ENCODE measurements at regions not wholly inside any gene's neighbourhood (a gene's known extent, or its start where the extent isn't known, plus 50 kb on each side); places are given as distances from the start of the nearest gene placed in this dataset.

GRCh38 chr14:59120921-59121320, 67.5 kb upstream of the DAAM1 start:
- H3K9me3 Mint-ChIP-seq, result no peaks in the 10 kb centered on the region
- peaks cover 7% of the 10 kb centered on the region for H3K4me1 Mint-ChIP-seq
- no peaks in the 10 kb centered on the region for H3K36me3 Mint-ChIP-seq (ENCODE audit: low read depth)
- H3K27me3 Mint-ChIP-seq (ENCODE audit: low read depth), result peaks cover 6% of the 10 kb centered on the region
- no peak for TF ChIP-seq CTCF (conservative IDR thresholded peaks at IDR 0.05)
- no peak overlapping the region for H3K27ac Mint-ChIP-seq (ENCODE audit: unreplicated experiment)
- DNase-seq (ENCODE audit: low read depth, low spot score), result no peak
- no peak overlapping the region for H3K4me3 Mint-ChIP-seq

- H3K27ac Mint-ChIP-seq (ENCODE audit: unreplicated experiment), result no peak overlapping the region
- DNase-seq (ENCODE audit: low read depth, low spot score), result no peak
- no peaks in the 10 kb centered on the region for H3K9me3 Mint-ChIP-seq
- no peak overlapping the region for H3K4me3 Mint-ChIP-seq
- peaks cover 6% of the 10 kb centered on the region for H3K27me3 Mint-ChIP-seq (ENCODE audit: low read depth)
- H3K4me1 Mint-ChIP-seq, result no peaks in the 10 kb centered on the region
- no peak for TF ChIP-seq CTCF (conservative IDR thresholded peaks at IDR 0.05)
- no peaks in the 10 kb centered on the region for H3K36me3 Mint-ChIP-seq (ENCODE audit: low read depth)
Observed at GRCh38 chr14:59123531-59123930, 64.9 kb upstream of the DAAM1 start.

- Mint-ChIP-seq H3K9me3 (no peaks in the 10 kb centered on the region), H3K4me1 (no peaks in the 10 kb centered on the region), H3K27ac (ENCODE audit: unreplicated experiment) (no peak overlapping the region), H3K4me3 (no peak overlapping the region), H3K36me3 (ENCODE audit: low read depth) (no peaks in the 10 kb centered on the region), H3K27me3 (ENCODE audit: low read depth) (peaks cover 6% of the 10 kb centered on the region)
- DNase-seq (ENCODE audit: low read depth, low spot score), result no peak
- TF ChIP-seq CTCF (conservative IDR thresholded peaks at IDR 0.05), result peak; percentile 58
Observed at GRCh38 chr14:59123975-59124374, 64.5 kb upstream of the DAAM1 start.

GRCh38 chr14:59125156-59125555, 63.3 kb upstream of the DAAM1 start:
- no peaks in the 10 kb centered on the region for H3K9me3 Mint-ChIP-seq
- no peak for TF ChIP-seq CTCF (conservative IDR thresholded peaks at IDR 0.05)
- no peaks in the 10 kb centered on the region for H3K36me3 Mint-ChIP-seq (ENCODE audit: low read depth)
- no peaks in the 10 kb centered on the region for H3K4me1 Mint-ChIP-seq
- no peak overlapping the region for H3K27ac Mint-ChIP-seq (ENCODE audit: unreplicated experiment)
- H3K27me3 Mint-ChIP-seq (ENCODE audit: low read depth), result peaks cover 6% of the 10 kb centered on the region
- no peak for DNase-seq (ENCODE audit: low read depth, low spot score)
- no peak overlapping the region for H3K4me3 Mint-ChIP-seq

GRCh38 chr14:59126714-59127436, 61.6 kb upstream of the DAAM1 start:
- H3K27ac Mint-ChIP-seq (ENCODE audit: unreplicated experiment), result no peak overlapping the region
- no peaks in the 10 kb centered on the region for H3K36me3 Mint-ChIP-seq (ENCODE audit: low read depth)
- no peaks in the 10 kb centered on the region for H3K9me3 Mint-ChIP-seq
- no peak overlapping the region for H3K4me3 Mint-ChIP-seq
- H3K27me3 Mint-ChIP-seq (ENCODE audit: low read depth), result peaks cover 6% of the 10 kb centered on the region
- TF ChIP-seq CTCF (conservative IDR thresholded peaks at IDR 0.05), result peak; percentile 89
- DNase-seq (ENCODE audit: low read depth, low spot score), result peak; percentile 8
- H3K4me1 Mint-ChIP-seq, result no peaks in the 10 kb centered on the region

Data from neural crest cell (in vitro differentiated cells).